Esophagus muscularis mucosa (tissue), 4 donors: ENCODE measurements at regions not wholly inside any gene's neighbourhood (a gene's known extent, or its start where the extent isn't known, plus 50 kb on each side); places are given as distances from the start of the nearest gene placed in this dataset.

Source experiments
- DNase-seq: peaks from one replicate; pipeline ENCODE4 v3.0.0-alpha.2; 2017; ENCODE audit errors: extremely low spot score
- H3K27ac ChIP-seq, 4 donors: fragments of 200-600 bp; sonication (generic); replicated peaks in 1 of 4; 1 replicate in 3 of 4; 2 replicates in 1 of 4; pipeline ENCODE4 v1.5.1; 2016 to 2019; ENCODE audit warnings: mild to moderate bottlenecking in 1 of 4
- H3K27me3 ChIP-seq, 4 donors: fragments of 200-600 bp; sonication (generic); one replicate each; pipeline versions ENCODE4 v1.5.1 to v1.6.0; 2016 to 2019
- H3K36me3 ChIP-seq, 4 donors: fragments of 200-600 bp; sonication (generic); one replicate each; pipeline ENCODE4 v1.5.1; 2016 to 2019
- H3K4me1 ChIP-seq, 4 donors: fragments of 200-600 bp; sonication (generic); one replicate each; pipeline ENCODE4 v1.5.1; 2016 to 2019
- H3K4me3 ChIP-seq, 4 donors: fragments of 200-600 bp; sonication (generic); 1 replicate in 2 of 4; 2 replicates in 2 of 4; pipeline ENCODE4 v1.5.1; 2016 to 2019; ENCODE audit warnings: mild to moderate bottlenecking in 4 of 4, moderate library complexity in 1 of 4
- H3K9me3 ChIP-seq, 4 donors: fragments of 200-600 bp; sonication (generic); 1 replicate in 3 of 4; 2 replicates in 1 of 4; pipeline ENCODE4 v1.5.1; 2016 to 2019
- CTCF ChIP-seq, 3 experiments: fragments of 200-600 bp in 2 of 3; fragments of 450-650 bp in 1 of 3; sonication (generic) in 2 of 3; IDR thresholded peaks; one replicate each; pipeline ENCODE4 v1.5.1; 2017 to 2019; ENCODE audit warnings: antibody characterized with exemption in 3 of 3, mild to moderate bottlenecking in 2 of 3, moderate library complexity in 1 of 3
- EP300 ChIP-seq: sonication (generic); formaldehyde crosslinking; IDR thresholded peaks from one replicate; pipeline ENCODE4 v1.6.1; 2017; ENCODE audit warnings: antibody characterized with exemption
- POLR2A ChIP-seq: fragments of 450-650 bp; IDR thresholded peaks from one replicate; pipeline ENCODE4 v1.6.1; 2017; ENCODE audit warnings: antibody characterized with exemption, moderate library complexity, mild to moderate bottlenecking, low read depth
- POLR2AphosphoS5 ChIP-seq, 2 donors: sonication (generic); formaldehyde crosslinking; IDR thresholded peaks; one replicate each; pipeline ENCODE4 v1.6.1; 2017; ENCODE audit warnings: antibody characterized with exemption in 2 of 2
- WGBS: methylation state at CpG from one replicate; pipeline ENCODE4 v1.1.5; 2018; 5-methylcytosine and 5-hydroxymethylcytosine counted together
- intact Hi-C: fragments of 100-400 bp; cut with DNase I; formaldehyde crosslinking; loops from one replicate; pipeline ENCODE4 v1.15.1; 2023

- WGBS = 75% methylated on average over 1 of the region's 1 CpG
- no peak for DNase-seq
- Histone ChIP-seq H3K4me3 (no peak overlapping the region), H3K9me3 (no peaks in the 10 kb centered on the region), H3K4me1 (peaks cover 4 to 58% (median 44%) of the 10 kb centered on the region in 4 donors), H3K27ac (no peak overlapping the region), H3K27me3 (no peaks in the 10 kb centered on the region), H3K36me3 (no peaks in the 10 kb centered on the region)
- TF ChIP-seq POLR2A (no peak), EP300 (no peak), POLR2AphosphoS5 (IDR thresholded peaks at IDR 0.05) (no peak), CTCF (IDR thresholded peaks at IDR 0.05) (no peak)
- intact Hi-C loops = no loop called here
These were observed 139.3 kb upstream of the COL21A1 start for GRCh38 chr6:56386717-56387116.

GRCh38 chr6:56385981-56386593 is 138.7 kb upstream of the COL21A1 start:
- no peak for DNase-seq
- intact Hi-C loops = no loop called here
- no peak for TF ChIP-seq EP300
- TF ChIP-seq POLR2AphosphoS5 (IDR thresholded peaks at IDR 0.05) = no peak
- no peak for TF ChIP-seq CTCF (IDR thresholded peaks at IDR 0.05)
- TF ChIP-seq POLR2A = no peak
- Histone ChIP-seq H3K4me3 (no peak overlapping the region), H3K36me3 (no peaks in the 10 kb centered on the region), H3K27ac (no peak overlapping the region), H3K4me1 (peaks cover 4 to 64% (median 50%) of the 10 kb centered on the region in 4 donors), H3K9me3 (no peaks in the 10 kb centered on the region), H3K27me3 (no peaks in the 10 kb centered on the region)
- 78% methylated on average over 6 of the region's 6 CpGs for WGBS

- intact Hi-C loops = no loop called here
- Histone ChIP-seq H3K36me3 (no peaks in the 10 kb centered on the region), H3K4me3 (no peak overlapping the region), H3K27me3 (no peaks in the 10 kb centered on the region), H3K27ac (peak overlapping the region in 1 of 4 donors; percentile 53), H3K4me1 (peaks cover 7 to 63% (median 54%) of the 10 kb centered on the region in 4 donors), H3K9me3 (no peaks in the 10 kb centered on the region)
- DNase-seq = no peak
- 67% methylated on average over 1 of the region's 1 CpG for WGBS
- no peak for TF ChIP-seq POLR2AphosphoS5 (IDR thresholded peaks at IDR 0.05)
- no peak for TF ChIP-seq POLR2A
- no peak for TF ChIP-seq CTCF (IDR thresholded peaks at IDR 0.05)
- no peak for TF ChIP-seq EP300
These were observed 135.8 kb upstream of the COL21A1 start for GRCh38 chr6:56383160-56383559.

- Histone ChIP-seq H3K4me3 (no peak overlapping the region), H3K4me1 (peaks cover 3 to 57% (median 51%) of the 10 kb centered on the region in 4 donors), H3K27ac (peak overlapping the region; percentile 31 to 53 (median 35)), H3K27me3 (no peaks in the 10 kb centered on the region), H3K9me3 (no peaks in the 10 kb centered on the region), H3K36me3 (no peaks in the 10 kb centered on the region)
- no peak for TF ChIP-seq POLR2A
- no peak for TF ChIP-seq POLR2AphosphoS5 (IDR thresholded peaks at IDR 0.05)
- TF ChIP-seq EP300 = no peak
- no peak for TF ChIP-seq CTCF (IDR thresholded peaks at IDR 0.05)
- intact Hi-C loops = no loop called here
- DNase-seq = no peak
These were observed 135.1 kb upstream of the COL21A1 start for GRCh38 chr6:56382416-56382940.
